ENCODE measurements at regions not wholly inside any gene's neighbourhood (a gene's known extent, or its start where the extent isn't known, plus 50 kb on each side); places are given as distances from the start of the nearest gene placed in this dataset.

DNA sequence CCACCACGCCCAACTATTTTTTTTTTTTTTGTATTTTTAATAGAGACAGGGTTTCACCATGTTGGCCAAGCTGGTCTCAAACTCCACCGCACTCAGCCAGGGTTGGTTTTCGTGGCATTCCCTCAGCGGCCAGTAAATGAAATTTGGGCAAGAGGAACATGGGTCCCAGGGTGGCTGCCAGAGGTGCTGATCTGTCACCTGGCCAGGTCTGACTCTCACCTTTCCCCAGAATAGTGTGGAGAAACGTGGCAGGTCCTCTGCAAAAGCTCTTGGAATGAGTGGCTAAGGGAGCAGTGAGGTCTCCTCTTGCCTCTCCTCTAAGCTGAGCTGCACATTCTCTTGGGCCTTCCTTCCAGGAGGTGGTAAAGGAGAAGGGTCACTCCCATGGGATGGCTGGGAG is 170.1 kb downstream of the IRX2 start:
- no peak for DNase-seq
- no peak overlapping the region for H3K27ac ChIP-seq
- no peaks in the 10 kb centered on the region for H3K4me1 ChIP-seq
- intact Hi-C loops (cut with DNase I; ENCODE audit: low total_unique reads) = no loop called here
- 80 to 85% (median 83%) methylated on average over 5 of the region's 5 CpGs for WGBS, 5 donors
- TF ChIP-seq POLR2A (IDR thresholded peaks at IDR 0.05) (no peak), CTCF (IDR thresholded peaks at IDR 0.05 in 8 of 11, conservative IDR thresholded peaks at IDR 0.05 in 3 of 11) (no peak), POLR2AphosphoS5 (IDR thresholded peaks at IDR 0.05) (no peak)
- H3K27me3 ChIP-seq (replicated peaks in 1 of 7) = no peaks in the 10 kb centered on the region
- peaks cover 0 to 30% (median 0%) of the 10 kb centered on the region in 8 donors for H3K9me3 ChIP-seq
- no peaks in the 10 kb centered on the region for H3K36me3 ChIP-seq
- H3K4me3 ChIP-seq = no peak overlapping the region

DNA sequence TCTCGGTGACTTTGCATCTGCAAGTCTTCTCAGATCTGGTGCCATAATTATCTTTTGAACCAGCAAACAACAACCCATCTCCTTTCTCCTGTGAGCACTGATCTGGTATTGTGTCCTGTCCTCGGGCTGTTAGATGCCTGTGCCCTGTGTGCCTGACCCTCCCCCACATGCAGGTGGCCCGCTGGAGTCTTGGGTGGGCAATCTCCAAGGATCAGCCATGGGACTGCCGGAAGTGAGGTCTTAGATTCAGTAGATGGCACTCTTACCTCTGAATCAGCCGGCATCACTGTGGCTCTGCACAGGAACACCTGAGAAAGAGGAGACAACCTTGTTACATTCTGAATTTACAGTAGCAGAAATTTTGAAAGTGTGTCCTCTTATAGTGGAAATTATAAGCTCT is 172.4 kb downstream of the IRX2 start:
- intact Hi-C loops (cut with DNase I; ENCODE audit: low total_unique reads) = no loop called here
- H3K4me1 ChIP-seq = no peaks in the 10 kb centered on the region
- H3K27me3 ChIP-seq (replicated peaks in 1 of 7) = no peaks in the 10 kb centered on the region
- H3K9me3 ChIP-seq = peaks cover 0 to 16% (median 0%) of the 10 kb centered on the region in 8 donors
- no peak for DNase-seq
- H3K4me3 ChIP-seq = no peak overlapping the region
- no peak overlapping the region for H3K27ac ChIP-seq
- no peaks in the 10 kb centered on the region for H3K36me3 ChIP-seq
- TF ChIP-seq POLR2A (IDR thresholded peaks at IDR 0.05) (no peak), POLR2AphosphoS5 (IDR thresholded peaks at IDR 0.05) (no peak), CTCF (IDR thresholded peaks at IDR 0.05 in 8 of 11, conservative IDR thresholded peaks at IDR 0.05 in 3 of 11) (no peak)
- WGBS, 5 donors = 48 to 70% (median 60%) methylated on average over 5 of the region's 5 CpGs

GRCh38 chr5:2577312-2578036 is 174.0 kb downstream of the IRX2 start:
- peaks cover 0 to 2% (median 0%) of the 10 kb centered on the region in 8 donors for H3K9me3 ChIP-seq
- 77 to 86% (median 82%) methylated on average over 11 to 12 of the region's 12 CpGs for WGBS, 5 donors
- no peaks in the 10 kb centered on the region for H3K4me1 ChIP-seq
- no peaks in the 10 kb centered on the region for H3K36me3 ChIP-seq
- H3K27ac ChIP-seq = no peak overlapping the region
- H3K27me3 ChIP-seq (replicated peaks in 1 of 7) = no peaks in the 10 kb centered on the region
- intact Hi-C loops (cut with DNase I; ENCODE audit: low total_unique reads) = no loop called here
- no peak overlapping the region for H3K4me3 ChIP-seq
- no peak for DNase-seq
- no peak for TF ChIP-seq CTCF (IDR thresholded peaks at IDR 0.05 in 8 of 11, conservative IDR thresholded peaks at IDR 0.05 in 3 of 11)
- no peak for TF ChIP-seq POLR2AphosphoS5 (IDR thresholded peaks at IDR 0.05)
- no peak for TF ChIP-seq POLR2A (IDR thresholded peaks at IDR 0.05)

DNA sequence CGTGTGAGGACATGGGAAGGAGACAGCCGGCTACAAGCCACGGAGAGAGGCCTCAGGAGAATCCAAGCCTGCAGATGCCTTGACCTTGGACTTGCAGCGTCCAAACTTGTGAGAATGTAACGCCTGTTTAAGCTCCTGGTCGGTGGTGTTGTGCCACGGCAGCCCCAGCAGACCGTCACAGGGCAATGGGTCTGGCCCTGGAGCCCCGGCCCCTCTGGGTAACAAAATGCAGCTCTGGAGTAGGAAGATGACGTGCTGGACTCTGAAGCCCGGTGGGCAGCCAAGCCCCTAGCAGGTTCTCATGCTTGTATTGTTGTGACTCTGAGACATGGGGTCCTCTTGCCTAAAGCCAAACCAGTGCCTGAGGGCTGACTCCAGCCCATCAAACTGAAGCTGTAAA is 174.7 kb downstream of the IRX2 start:
- Histone ChIP-seq H3K27me3 (replicated peaks in 1 of 7) (no peaks in the 10 kb centered on the region), H3K9me3 (peaks cover 0 to 2% (median 0%) of the 10 kb centered on the region in 8 donors), H3K4me1 (no peaks in the 10 kb centered on the region), H3K27ac (no peak overlapping the region), H3K36me3 (no peaks in the 10 kb centered on the region), H3K4me3 (no peak overlapping the region)
- 67 to 79% (median 75%) methylated on average over 9 to 11 of the region's 11 CpGs for WGBS, 5 donors
- intact Hi-C loops (cut with DNase I; ENCODE audit: low total_unique reads) = no loop called here
- TF ChIP-seq POLR2AphosphoS5 (IDR thresholded peaks at IDR 0.05) (no peak), POLR2A (IDR thresholded peaks at IDR 0.05) (no peak)
- no peak for DNase-seq

Data from spleen (tissue), 11 donors.